ENCODE measurements at regions not wholly inside any gene's neighbourhood (a gene's known extent, or its start where the extent isn't known, plus 50 kb on each side); places are given as distances from the start of the nearest gene placed in this dataset.

- no peak for DNase-seq
These were observed 241.8 kb upstream of the RGS6 start for GRCh38 chr14:71690478-71690877.

GRCh38 chr14:71692496-71692895 lies 239.7 kb upstream of the RGS6 start:
- no peak for DNase-seq

GRCh38 chr14:71693381-71693780 lies 238.8 kb upstream of the RGS6 start:
- no peak for DNase-seq

GRCh38 chr14:71694591-71695530 lies 237.4 kb upstream of the RGS6 start:
- DNase-seq, result no peak

GRCh38 chr14:71695611-71696350 lies 236.4 kb upstream of the RGS6 start:
- no peak for DNase-seq

GRCh38 chr14:71698027-71698426 lies 234.2 kb upstream of the RGS6 start:
- DNase-seq, result no peak

GRCh38 chr14:71698673-71699072 lies 233.6 kb upstream of the RGS6 start:
- no peak for DNase-seq

GRCh38 chr14:71701990-71702389 lies 230.2 kb upstream of the RGS6 start:
- no peak for DNase-seq

GRCh38 chr14:71702786-71703185 lies 229.4 kb upstream of the RGS6 start:
- no peak for DNase-seq

- no peak for DNase-seq
These were observed 228.8 kb upstream of the RGS6 start for GRCh38 chr14:71703477-71703876.

GRCh38 chr14:71704210-71704609 lies 228.0 kb upstream of the RGS6 start:
- DNase-seq, result no peak

- DNase-seq, result no peak
These were observed 226.8 kb upstream of the RGS6 start for GRCh38 chr14:71705460-71705859.

- no peak for DNase-seq
These were observed 223.2 kb upstream of the RGS6 start for GRCh38 chr14:71709076-71709475.

- DNase-seq, result no peak
These were observed 222.2 kb upstream of the RGS6 start for GRCh38 chr14:71709987-71710386.

- no peak for DNase-seq
These were observed 221.1 kb upstream of the RGS6 start for GRCh38 chr14:71711125-71711524.

GRCh38 chr14:71711619-71712018 lies 220.6 kb upstream of the RGS6 start:
- DNase-seq, result no peak

- no peak for DNase-seq
These were observed 219.8 kb upstream of the RGS6 start for GRCh38 chr14:71712478-71712877.

- no peak for DNase-seq
These were observed 219.2 kb upstream of the RGS6 start for GRCh38 chr14:71713016-71713415.

GRCh38 chr14:71713451-71713850 lies 218.8 kb upstream of the RGS6 start:
- DNase-seq, result no peak

- DNase-seq, result no peak
These were observed 218.0 kb upstream of the RGS6 start for GRCh38 chr14:71714225-71714624.

GRCh38 chr14:71716041-71716772 lies 216.0 kb upstream of the RGS6 start:
- DNase-seq, result no peak

GRCh38 chr14:71720978-71721624 lies 211.1 kb upstream of the RGS6 start:
- peak; percentile 29 to 44 for DNase-seq

- no peak for DNase-seq
These were observed 210.4 kb upstream of the RGS6 start for GRCh38 chr14:71721791-71722190.

All from activated T-cell treated with anti-CD3 and anti-CD28 coated beads, Interleukin-2, amount 50 U/mL, for 48 hours (primary cell).